Astrocyte of the cerebellum (primary cell): ENCODE measurements at regions not wholly inside any gene's neighbourhood (a gene's known extent, or its start where the extent isn't known, plus 50 kb on each side); places are given as distances from the start of the nearest gene placed in this dataset.

Experiments used
- DNase-seq: peaks from one replicate; pipeline ENCODE4 v3.0.0-alpha.2; 2011; ENCODE audit warnings: low read depth
- H3K4me3 ChIP-seq: 2 replicates; pipeline ENCODE4 v1.5.1; 2011; ENCODE audit warnings: mild to moderate bottlenecking, low read depth, low read length, moderate library complexity
- in situ Hi-C: cut with HindIII; loops from 2 replicates; pipeline ENCODE4 v1.10.0; 2017; ENCODE audit warnings: low sequenced_read_pairs
- TF ChIP-seq, protein P1 (sequence below): IDR thresholded peaks from 2 replicates; pipeline ENCODE4 v1.5.1; 2012; ENCODE audit warnings: low read length, low read depth, moderate library complexity, mild to moderate bottlenecking; ENCODE audit errors: missing control alignments

DNA sequence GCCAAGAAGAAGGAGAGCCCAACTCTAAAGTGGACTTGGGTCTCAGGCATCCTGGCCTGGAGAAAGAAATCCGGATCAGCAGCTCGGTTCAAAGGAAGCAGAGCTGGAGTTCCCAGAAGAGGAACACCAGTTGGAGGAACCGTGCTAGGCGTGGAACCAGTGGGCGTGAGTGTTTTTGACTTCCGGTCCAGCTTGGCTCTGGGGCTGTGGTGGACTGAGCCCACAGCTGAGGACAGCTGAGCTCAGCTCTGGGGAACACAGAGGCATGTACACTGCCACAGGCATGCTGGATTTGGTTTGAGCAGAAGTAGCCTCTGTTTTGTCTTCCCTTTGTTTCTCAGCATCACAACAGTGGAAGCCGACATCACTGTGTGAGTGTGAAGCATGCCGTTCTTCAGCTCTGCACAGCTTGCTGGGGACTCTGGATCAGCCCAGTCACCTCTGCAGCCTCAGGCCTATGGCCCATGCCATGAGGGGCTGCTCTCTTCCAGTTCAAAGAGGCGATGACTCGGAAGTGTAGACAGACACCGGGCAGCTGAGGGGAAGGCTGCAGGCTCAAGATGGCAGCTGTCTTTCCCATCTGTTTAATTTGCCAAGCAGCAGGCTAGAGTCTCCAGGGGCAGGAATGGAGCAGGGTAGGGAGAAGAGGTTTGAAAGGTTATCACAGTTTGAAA, 185.8 kb upstream of the UBE3A start:
- in situ Hi-C loops = no loop called here
- no peak for DNase-seq
- H3K4me3 ChIP-seq = no peak overlapping the region
- TF ChIP-seq, protein P1, sequence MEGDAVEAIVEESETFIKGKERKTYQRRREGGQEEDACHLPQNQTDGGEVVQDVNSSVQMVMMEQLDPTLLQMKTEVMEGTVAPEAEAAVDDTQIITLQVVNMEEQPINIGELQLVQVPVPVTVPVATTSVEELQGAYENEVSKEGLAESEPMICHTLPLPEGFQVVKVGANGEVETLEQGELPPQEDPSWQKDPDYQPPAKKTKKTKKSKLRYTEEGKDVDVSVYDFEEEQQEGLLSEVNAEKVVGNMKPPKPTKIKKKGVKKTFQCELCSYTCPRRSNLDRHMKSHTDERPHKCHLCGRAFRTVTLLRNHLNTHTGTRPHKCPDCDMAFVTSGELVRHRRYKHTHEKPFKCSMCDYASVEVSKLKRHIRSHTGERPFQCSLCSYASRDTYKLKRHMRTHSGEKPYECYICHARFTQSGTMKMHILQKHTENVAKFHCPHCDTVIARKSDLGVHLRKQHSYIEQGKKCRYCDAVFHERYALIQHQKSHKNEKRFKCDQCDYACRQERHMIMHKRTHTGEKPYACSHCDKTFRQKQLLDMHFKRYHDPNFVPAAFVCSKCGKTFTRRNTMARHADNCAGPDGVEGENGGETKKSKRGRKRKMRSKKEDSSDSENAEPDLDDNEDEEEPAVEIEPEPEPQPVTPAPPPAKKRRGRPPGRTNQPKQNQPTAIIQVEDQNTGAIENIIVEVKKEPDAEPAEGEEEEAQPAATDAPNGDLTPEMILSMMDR = no peak

DNA sequence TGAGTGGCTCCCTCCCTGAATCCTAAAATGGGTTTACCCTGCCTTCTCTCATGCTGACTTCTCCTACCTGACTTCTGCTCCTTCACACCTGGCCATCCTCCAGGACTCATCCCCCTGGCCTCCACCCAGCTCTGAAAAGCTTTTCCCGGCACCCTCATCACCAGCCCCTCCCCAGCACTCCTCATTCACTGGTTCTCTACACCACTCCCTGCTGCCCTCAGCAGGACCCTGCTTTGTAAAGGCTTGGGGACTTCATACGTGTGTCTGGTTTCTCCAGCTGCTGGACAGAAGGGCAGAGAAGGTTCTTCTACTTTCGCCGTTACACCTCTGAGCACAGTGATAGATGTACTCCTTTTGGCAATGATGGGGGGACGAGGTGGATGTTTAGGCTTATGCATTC, 184.9 kb upstream of the UBE3A start:
- no peak overlapping the region for H3K4me3 ChIP-seq
- no peak for DNase-seq
- TF ChIP-seq, protein P1 = no peak
- in situ Hi-C loops = no loop called here

DNA sequence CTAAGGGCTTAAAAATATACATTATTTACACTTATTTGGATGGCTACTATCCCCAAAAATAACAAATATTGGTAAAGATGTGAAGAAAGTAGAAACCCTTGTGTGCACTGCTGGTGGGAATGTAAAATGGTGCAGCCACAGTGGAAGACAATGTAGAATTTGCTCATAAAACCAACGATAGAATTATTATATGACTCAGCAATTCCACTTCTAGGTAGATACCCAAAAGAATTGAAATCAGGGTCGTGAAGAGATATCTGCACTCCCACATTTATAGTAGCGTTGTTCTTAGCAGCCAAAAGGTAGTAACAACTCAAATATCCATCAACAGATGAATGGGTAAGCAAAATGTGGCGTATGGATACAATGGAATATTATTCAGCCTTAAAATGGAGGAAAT, 181.6 kb upstream of the UBE3A start:
- TF ChIP-seq, protein P1 = no peak

DNA sequence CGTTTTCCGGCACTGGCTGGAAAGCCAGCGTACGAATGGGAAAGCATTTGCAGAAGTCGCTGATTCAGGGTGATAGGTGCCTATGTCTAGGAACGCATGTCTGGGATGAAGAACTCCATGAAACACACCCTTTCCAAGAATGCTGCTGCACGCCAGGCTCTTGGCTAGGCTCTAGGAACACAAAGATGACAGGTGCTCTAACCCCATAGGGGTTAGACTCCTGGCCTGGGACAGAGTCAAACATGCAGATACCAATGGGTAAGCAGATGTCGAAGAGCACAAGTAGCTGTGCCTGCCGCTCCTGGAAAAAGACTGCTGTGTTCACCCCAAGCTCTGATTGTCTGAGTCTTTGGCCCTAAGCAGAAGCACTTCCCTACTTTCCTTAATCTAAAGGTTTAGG, 180.9 kb upstream of the UBE3A start:
- in situ Hi-C loops = no loop called here
- DNase-seq = no peak
- TF ChIP-seq, protein P1 = no peak
- H3K4me3 ChIP-seq = no peak overlapping the region

More for the DNA sequence above, 181.6 kb upstream of the UBE3A start:
- in situ Hi-C loops = no loop called here
- H3K4me3 ChIP-seq = no peak overlapping the region
- no peak for DNase-seq

DNA sequence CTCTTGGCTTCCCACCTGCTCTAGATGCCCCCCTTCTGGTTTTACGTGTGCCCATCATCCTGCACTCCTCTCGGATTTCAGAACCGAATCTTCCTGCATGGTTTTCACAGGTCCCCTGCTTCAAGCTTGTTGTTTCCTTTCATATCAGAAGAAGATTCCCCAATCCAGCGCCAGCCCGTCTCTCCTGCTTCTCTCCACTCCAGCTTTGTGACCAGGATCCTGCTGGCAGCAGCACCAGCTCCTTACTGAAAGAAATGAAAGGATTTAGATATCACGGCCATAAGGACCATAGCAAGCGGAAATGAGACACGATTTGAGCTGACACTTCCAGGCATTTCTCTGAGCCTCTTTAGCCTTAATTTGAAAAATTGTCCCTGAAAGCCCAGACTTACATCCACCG, 180.3 kb upstream of the UBE3A start:
- no peak overlapping the region for H3K4me3 ChIP-seq
- no peak for DNase-seq
- TF ChIP-seq, protein P1 = no peak
- in situ Hi-C loops = no loop called here

DNA sequence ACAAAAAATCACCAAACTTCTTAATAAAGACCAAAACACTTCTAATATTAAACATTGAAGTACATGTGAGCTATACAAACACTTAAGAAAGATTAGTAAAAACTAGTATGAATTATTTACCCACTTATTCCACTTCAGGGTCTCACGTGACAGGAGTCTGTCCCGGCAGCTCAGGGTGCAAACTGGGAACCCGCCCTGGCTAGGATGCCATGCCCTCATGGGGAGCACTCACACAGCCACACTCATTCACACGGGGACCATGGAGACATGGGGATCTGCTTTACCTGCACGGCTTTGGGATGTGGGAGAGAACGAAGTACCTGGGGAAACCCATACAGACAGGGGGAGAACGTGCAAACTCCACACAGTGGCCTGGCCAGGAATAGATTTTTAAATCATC, 179.3 kb upstream of the UBE3A start:
- in situ Hi-C loops = no loop called here
- DNase-seq = no peak
- TF ChIP-seq, protein P1 = no peak
- no peak overlapping the region for H3K4me3 ChIP-seq
